HG03103 (cell line): ENCODE measurements at regions not wholly inside any gene's neighbourhood (a gene's known extent, or its start where the extent isn't known, plus 50 kb on each side); places are given as distances from the start of the nearest gene placed in this dataset.

ENCODE experiments used
- ATAC-seq: cut with Tn5 transposase; IDR thresholded peaks from one replicate; pipeline ENCODE4 v1.9.1; 2021; ENCODE audit warnings: low read depth; ENCODE audit not compliant: unreplicated experiment

DNA sequence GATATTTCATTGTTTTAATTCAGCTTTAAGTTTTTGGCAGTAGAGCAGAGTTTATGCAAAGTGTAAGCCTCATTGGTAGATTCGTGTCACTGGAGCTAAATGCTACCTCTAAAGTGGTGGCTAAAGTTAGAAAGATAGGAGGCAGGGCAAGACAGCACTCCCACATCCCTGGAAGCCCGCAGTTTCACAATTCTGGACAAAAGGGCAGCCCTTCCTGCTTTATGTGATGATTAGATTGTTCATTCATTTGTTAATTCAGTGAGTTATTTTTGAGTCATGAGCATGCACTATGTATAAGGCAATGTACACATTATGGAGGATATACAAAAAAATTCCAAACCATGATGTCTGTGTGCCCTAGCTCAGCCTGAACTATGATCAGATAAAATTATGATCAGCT is 52.1 kb upstream of the EIF3M start:
- ATAC-seq: no peak

DNA sequence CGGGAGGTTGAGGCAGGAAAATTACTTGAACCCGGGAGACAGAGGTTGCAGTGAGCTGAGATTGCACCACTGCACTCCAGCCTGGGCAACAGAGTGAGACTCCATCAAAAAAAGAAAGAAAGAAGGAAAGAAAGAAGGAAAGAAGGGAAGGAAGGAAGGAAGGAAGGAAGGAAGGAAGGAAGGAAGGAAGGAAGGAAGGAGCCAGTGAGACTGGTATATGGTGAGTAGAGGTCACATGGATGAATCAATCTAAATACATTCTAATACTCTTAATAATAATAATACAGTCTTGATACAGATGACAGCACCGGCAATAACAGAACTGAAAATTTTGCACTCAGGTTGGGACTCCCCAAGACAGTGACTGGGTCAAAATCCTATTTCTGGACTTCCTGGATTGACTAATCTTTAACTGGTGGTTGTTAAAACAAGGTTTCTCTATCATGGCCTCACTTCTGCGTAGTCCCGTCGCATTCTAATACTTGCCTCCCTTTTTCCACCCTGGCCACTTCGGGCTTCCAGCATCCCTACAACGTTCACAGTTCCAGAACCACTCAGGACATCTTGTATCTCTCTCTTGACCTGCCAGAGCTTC is 53.5 kb upstream of the EIF3M start:
- peak; percentile 95 for ATAC-seq

DNA sequence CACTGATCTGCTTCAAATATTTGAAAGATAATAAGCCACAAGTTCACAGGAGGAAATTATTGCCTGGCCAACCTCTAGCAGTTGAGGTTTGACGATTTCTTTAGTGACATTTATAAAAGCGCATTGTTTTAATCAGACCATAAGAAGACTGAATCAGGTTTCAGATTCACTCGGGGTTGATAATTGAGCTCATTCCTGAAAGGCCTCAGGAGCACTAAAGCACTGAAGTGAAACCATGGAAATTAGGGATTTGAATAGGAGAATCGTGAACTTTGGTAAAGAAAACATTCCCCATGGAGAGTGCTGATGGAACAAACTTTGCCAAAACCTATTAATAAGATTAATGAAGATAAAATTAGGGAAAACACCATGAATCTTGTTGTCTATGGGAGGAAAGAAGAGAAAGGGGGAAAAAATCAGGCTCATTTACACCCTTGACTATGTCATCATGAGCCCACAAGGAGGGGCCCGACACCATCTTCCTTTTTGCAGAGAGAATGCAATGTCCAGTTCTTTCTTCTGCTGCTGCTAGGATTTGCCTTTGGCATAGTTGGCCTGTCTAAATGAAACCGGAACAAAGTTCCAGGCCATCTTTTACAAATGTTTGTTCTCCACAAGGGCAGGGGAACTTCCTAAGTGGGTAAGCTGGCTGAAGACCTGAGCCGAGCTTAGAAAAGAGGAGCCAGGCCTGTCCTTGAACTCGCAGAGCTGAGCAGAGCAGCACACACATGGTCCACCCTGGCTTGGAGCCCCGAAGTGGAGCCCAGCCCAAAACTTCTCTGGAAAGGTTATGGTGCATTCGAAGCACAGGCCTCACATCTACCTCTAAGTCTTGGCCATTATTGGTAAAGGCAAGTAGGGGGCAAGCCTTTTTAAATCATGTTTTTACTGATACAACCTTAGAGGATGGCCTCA is 56.1 kb upstream of the EIF3M start:
- no peak for ATAC-seq

DNA sequence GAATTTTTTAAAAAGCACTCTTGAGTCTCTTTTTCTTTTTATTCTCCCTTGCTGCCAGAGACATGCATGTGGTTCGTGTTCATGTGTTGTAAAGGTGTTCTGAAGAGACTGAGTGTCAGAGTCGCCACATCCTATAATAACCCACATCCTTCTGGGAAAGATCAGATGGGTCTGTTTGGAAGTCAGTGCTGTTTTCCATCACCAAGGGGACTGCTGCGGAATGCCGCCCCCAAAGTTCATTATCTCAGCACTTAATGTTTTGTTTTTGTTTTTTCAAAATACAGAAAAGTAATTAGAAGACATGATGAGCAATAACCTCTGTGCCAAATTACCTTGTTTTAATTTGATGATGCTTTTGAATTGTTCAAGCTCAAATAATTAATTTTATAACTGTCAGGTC is 56.9 kb upstream of the EIF3M start:
- no peak for ATAC-seq

DNA sequence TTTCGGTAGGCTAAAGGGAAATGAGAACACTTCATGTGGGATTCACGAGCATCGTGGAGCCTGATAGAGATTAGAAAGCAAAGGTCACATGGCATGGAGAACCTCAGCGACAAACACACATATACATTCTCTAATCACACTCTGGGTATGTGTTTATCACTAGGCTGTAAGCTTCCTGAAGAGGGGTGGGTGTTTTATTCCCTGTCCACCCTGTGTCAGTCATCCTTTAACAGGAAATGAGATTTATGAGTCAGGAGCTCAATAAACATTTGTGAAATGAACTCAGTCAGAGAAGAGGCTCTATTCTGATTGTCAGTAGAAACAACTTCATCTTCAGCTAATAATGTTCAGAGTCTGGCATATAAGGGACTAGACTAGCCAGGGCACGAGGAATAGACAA is 71.7 kb upstream of the EIF3M start:
- ATAC-seq: no peak

DNA sequence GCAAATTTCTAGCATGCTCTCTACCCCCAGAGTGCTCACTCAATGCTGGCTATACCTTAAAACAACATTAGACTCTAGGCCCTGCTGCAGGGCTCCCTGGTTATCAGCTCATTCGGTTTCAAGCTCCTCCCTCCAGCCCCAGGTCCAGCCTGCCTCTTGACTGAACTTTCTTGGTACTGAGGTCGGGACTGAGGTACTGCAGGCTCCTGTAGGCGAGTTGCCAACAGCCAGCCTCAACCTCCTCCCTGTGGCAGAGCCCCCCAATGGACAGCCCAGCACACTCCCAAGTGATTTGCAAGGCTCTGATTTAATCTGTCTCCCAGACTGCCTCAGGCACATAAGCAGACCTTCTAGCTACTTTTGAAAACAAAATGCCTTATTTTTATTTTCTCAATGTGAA is 73.6 kb upstream of the EIF3M start:
- no peak for ATAC-seq

DNA sequence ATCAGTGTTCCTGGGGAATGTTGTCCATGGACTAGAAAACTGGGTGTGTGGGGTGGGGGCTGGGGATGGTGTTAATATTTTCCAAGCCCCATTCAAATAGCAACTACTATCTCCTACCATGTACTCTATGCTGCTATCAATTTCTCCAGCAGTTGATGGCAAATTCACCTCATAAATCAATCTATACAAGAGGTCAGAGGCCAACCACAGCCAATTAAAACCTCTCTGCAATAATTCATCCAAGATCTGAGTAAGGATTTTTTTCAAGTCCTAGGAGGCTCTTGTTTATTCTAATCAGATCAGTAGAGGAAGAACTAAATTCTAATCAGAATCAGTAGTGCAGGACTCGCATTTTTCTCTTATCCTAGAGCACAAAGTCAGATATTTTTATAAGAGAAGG is 73.4 kb upstream of the WT1 start:
- ATAC-seq: no peak

DNA sequence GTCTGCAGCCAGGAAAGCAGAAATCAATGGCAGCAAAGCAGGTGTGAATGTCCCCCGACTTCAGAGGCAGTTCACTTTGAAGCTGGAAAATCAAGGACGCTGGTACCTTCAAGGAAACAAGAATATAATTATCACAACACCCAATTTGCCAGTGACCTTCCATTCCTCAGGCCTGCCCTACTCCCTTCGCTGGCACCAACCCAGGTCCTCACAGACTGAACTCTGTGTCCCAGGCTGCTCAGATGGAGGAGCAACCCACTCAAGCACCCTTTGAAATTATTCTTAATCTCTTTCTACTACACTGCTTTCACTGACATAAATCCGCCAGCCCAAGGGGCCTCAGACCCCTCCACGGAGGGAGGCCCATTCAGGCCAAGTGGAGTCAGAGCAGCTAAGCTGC is 64.7 kb upstream of the WT1 start:
- ATAC-seq: no peak

DNA sequence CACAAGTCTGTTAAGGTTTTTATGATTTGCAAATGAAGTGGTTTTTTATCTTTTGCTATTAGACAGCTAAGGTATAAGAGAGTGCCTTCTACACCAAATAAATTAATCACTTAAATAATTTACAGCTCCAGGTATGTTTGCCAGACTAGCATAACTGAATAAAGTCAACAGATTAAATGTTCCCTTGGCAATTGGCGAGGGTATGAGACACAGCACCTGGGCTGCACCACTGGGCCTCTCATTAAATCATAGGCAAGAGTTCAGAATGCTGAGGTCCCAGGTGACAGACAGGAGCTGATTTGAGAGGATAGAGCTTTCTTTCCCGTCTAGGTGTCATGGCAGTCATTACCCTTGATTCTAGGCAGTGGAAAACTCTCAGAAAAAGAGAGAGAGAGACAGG is 62.6 kb upstream of the WT1 start:
- no peak for ATAC-seq

DNA sequence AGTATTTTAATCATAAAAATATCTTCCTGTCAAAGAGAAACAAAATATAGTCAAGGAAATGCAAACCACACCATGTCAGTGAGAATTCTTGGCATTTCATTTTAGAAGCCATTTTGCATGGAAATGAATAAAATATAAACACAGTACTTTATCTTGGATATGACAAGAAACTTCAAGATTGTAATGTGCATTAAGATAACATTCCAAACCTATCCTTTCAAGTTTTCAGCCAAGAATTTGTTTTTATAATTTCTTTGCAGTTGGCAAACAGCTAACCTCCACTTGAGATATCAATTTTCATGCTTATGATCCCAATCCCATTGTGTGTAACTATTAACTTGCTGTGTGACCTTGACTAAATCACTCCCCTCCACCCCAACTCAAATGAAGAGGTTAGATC is 59.3 kb upstream of the WT1 start:
- no peak for ATAC-seq

DNA sequence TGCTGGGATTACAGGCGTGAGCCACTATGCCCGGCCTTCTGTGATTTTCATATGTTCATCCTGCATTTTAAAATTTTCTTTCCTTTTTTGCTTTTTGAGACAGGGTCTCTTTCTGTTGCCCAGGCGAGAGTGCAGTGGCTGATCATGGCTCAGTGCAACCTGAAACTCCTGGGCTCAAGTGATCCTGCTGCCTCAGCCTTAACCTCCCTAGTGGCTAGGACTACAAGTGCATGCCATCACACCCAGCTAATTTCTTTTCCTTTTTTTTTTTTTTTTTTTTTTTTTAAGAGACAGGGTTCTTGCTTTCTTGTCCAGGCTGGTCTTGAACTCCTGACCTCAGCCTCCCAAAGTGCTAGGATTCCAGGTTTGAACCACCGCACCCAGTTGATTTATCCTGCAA is 54.1 kb upstream of the WT1 start:
- no peak for ATAC-seq

DNA sequence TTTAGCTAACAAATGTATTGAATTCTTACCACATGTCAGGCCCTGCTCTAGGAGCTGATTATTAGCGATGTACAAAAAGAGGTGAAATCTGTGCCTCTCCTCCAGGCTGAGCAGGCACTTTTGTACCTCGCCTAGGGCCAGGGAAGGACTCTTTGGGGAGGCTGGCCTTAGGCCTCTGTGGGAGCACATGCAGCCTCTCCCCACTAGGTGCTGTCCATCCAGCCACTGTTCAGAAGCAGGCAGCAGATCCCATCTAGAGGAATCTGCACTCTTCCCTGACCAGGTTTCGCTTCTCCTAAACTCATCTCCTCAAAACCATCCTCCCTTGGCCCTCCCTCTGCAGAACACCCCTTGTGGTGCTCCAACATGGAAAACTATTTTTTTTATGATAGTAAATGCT is 51.9 kb upstream of the WT1 start:
- ATAC-seq: no peak

DNA sequence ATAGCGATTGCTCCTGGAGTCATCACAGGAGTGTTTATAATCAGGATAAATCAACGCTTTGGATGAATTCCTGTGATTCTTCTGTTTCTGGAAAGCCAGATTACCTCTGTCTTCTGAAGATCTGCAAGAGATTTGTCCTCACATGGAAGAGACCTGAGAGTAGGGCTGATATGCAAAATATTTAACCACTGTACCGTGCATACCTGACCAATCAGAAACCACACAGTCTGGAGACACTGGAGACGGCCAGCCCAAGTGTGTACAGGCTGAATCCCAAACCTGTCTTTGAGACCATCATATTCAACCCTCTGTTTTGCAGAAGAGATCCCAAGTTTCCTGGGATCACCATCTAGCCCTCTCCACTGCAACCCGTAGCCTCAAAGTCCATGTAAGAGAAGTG is 50.4 kb upstream of the WT1 start:
- no peak for ATAC-seq
